SK-N-SH (cell line): ENCODE measurements at regions not wholly inside any gene's neighbourhood (a gene's known extent, or its start where the extent isn't known, plus 50 kb on each side); places are given as distances from the start of the nearest gene placed in this dataset.

Experiments
- CTCF ChIA-PET: fragments of 300-600, 350-600 bp; formaldehyde crosslinking; extraction: SDS; loops from one replicate; lab custom pipeline; 2021; lab: Yijun Ruan, JAX
- POLR2A ChIA-PET: fragments of 350-600 bp; sonication (Branson Sonifier 250); formaldehyde crosslinking; extraction: SDS; loops from one replicate; lab custom pipeline; 2020; ENCODE audit warnings: antibody characterized with exemption, inconsistent platforms; lab: Yijun Ruan, JAX
- DNase-seq: peaks from one replicate; pipeline ENCODE4 v3.0.0; 2012
- H2AFZ ChIP-seq: fragments of 200-600 bp; sonication (generic); 2 replicates; pipeline ENCODE4 v1.8.1; 2016; ENCODE audit warnings: antibody characterized with exemption, mild to moderate bottlenecking, low read depth
- H3F3A ChIP-seq: fragments of 200-600 bp; sonication (generic); replicated peaks from 2 replicates; pipeline ENCODE3; 2016; ENCODE audit warnings: antibody characterized with exemption, mild to moderate bottlenecking; ENCODE audit not compliant: insufficient read depth
- H3K27ac ChIP-seq, 2 experiments: fragments of 200-500 bp in 1 of 2; fragments of 200-600 bp in 1 of 2; sonication (Bioruptor generic) in 1 of 2; sonication (generic), shearing (Covaris generic) in 1 of 2; 2 replicates each; pipeline versions ENCODE4 v1.5.1 to v1.6.1; 2014 to 2016; ENCODE audit warnings: low read depth in 2 of 2, inconsistent platforms in 1 of 2, low read length in 1 of 2, mild to moderate bottlenecking in 1 of 2, mixed read lengths in 1 of 2
- H3K27me3 ChIP-seq: fragments of 200-600 bp; sonication (generic), shearing (Covaris generic); 2 replicates; pipeline ENCODE4 v1.6.1; 2016; ENCODE audit warnings: mixed run types; ENCODE audit not compliant: insufficient read depth
- H3K36me3 ChIP-seq, 2 experiments: fragments of 200-500 bp in 1 of 2; fragments of 200-600 bp in 1 of 2; sonication (Bioruptor generic) in 1 of 2; sonication (generic) in 1 of 2; replicated peaks in 1 of 2; 2 replicates each; pipeline versions ENCODE3 to v1.5.1; 2014 to 2016; ENCODE audit warnings: low read length in 1 of 2, mild to moderate bottlenecking in 1 of 2; ENCODE audit not compliant: insufficient read depth in 2 of 2, control insufficient read depth in 1 of 2
- H3K4me1 ChIP-seq, 2 experiments: fragments of 200-500 bp in 1 of 2; fragments of 200-600 bp in 1 of 2; sonication (Bioruptor generic) in 1 of 2; sonication (generic), shearing (Covaris generic) in 1 of 2; 2 replicates each; pipeline versions ENCODE4 v1.5.1 to v1.6.1; 2014 to 2016; ENCODE audit warnings: low read depth in 1 of 2, low read length in 1 of 2, mixed run types in 1 of 2; ENCODE audit not compliant: insufficient read depth in 2 of 2, control insufficient read depth in 1 of 2
- H3K4me2 ChIP-seq: fragments of 200-600 bp; sonication (generic), shearing (Covaris generic); 2 replicates; pipeline ENCODE4 v1.6.1; 2017; ENCODE audit warnings: mixed run types
- H3K4me3 ChIP-seq, 2 experiments: fragments of 200-500 bp in 1 of 2; fragments of 200-600 bp in 1 of 2; sonication (Bioruptor generic) in 1 of 2; sonication (generic), shearing (Covaris generic) in 1 of 2; 2 replicates each; pipeline versions ENCODE4 v1.5.1 to v1.8.1; 2014 to 2016; ENCODE audit warnings: low read depth in 2 of 2, inconsistent platforms in 1 of 2, low read length in 1 of 2, mild to moderate bottlenecking in 1 of 2, mixed read lengths in 1 of 2, moderate library complexity in 1 of 2
- H3K79me2 ChIP-seq: fragments of 200-600 bp; sonication (generic); 2 replicates; pipeline ENCODE4 v1.8.1; 2017; ENCODE audit warnings: mild to moderate bottlenecking; ENCODE audit not compliant: insufficient read depth
- H3K9ac ChIP-seq: fragments of 200-600 bp; sonication (generic); 2 replicates; pipeline ENCODE4 v1.6.1; 2017; ENCODE audit warnings: mixed run types
- H3K9me2 ChIP-seq: fragments of 200-600 bp; sonication (generic); 2 replicates; pipeline ENCODE4 v1.6.1; 2017; ENCODE audit warnings: mixed run types
- H3K9me3 ChIP-seq: fragments of 200-600 bp; sonication (generic); 2 replicates; pipeline ENCODE4 v1.6.1; 2017; ENCODE audit warnings: mixed run types, mild to moderate bottlenecking, moderate library complexity
- H4K20me1 ChIP-seq: fragments of 200-600 bp; sonication (generic); 2 replicates; pipeline ENCODE4 v1.6.1; 2017; ENCODE audit warnings: mild to moderate bottlenecking, mixed run types; ENCODE audit not compliant: insufficient read depth
- ELF1 ChIP-seq: IDR thresholded peaks from 2 replicates; pipeline ENCODE4 v1.4.0; 2012
- EZH2phosphoT487 ChIP-seq: fragments of 200-600 bp; sonication (generic); IDR thresholded peaks from 2 replicates; pipeline ENCODE4 v1.6.1; 2017; ENCODE audit warnings: low read depth, mixed run types, mild to moderate bottlenecking, antibody characterized with exemption, moderate library complexity, borderline replicate concordance
- GATA2 ChIP-seq: sonication (generic); formaldehyde crosslinking; IDR thresholded peaks from 2 replicates; pipeline ENCODE4 v1.5.0; 2020; ENCODE audit warnings: mild to moderate bottlenecking, missing genetic modification reagents
- MXI1 ChIP-seq: IDR thresholded peaks from 2 replicates; pipeline ENCODE4 v1.6.1; 2012; ENCODE audit warnings: mild to moderate bottlenecking, low read depth, low read length, improper control_type of control experiment
- NFIC ChIP-seq: IDR thresholded peaks from 2 replicates; pipeline ENCODE4 v1.4.0; 2012; ENCODE audit warnings: borderline replicate concordance
- RAD21 ChIP-seq: IDR thresholded peaks from 2 replicates; pipeline ENCODE4 v1.6.1; 2012; ENCODE audit warnings: mild to moderate bottlenecking, low read length
- RCOR1 ChIP-seq: fragments of 150-350 bp; IDR thresholded peaks from 2 replicates; pipeline ENCODE4 v1.6.1; 2017; ENCODE audit warnings: antibody characterized with exemption, low read length
- RFX5 ChIP-seq: IDR thresholded peaks from 2 replicates; pipeline ENCODE4 v1.6.1; 2012; ENCODE audit warnings: mild to moderate bottlenecking, improper control_type of control experiment, low read length
- RXRA ChIP-seq: IDR thresholded peaks from 2 replicates; pipeline ENCODE4 v1.4.0; 2012; ENCODE audit warnings: low read depth, mild to moderate bottlenecking, borderline replicate concordance
- SMC3 ChIP-seq: IDR thresholded peaks from 2 replicates; pipeline ENCODE4 v1.6.1; 2012; ENCODE audit warnings: low read depth, low read length, improper control_type of control experiment
- TAF1 ChIP-seq: IDR thresholded peaks from 2 replicates; pipeline ENCODE4 v1.6.1; 2012; ENCODE audit warnings: low read depth, mild to moderate bottlenecking, low read length, moderate library complexity, borderline replicate concordance
- TCF12 ChIP-seq: IDR thresholded peaks from 2 replicates; pipeline ENCODE4 v1.4.0; 2012
- TEAD4 ChIP-seq: IDR thresholded peaks from 2 replicates; pipeline ENCODE4 v1.4.0; 2012; ENCODE audit warnings: mild to moderate bottlenecking, borderline replicate concordance; ENCODE audit not compliant: insufficient read depth
- USF1 ChIP-seq: IDR thresholded peaks from 2 replicates; pipeline ENCODE4 v1.4.0; 2012; ENCODE audit warnings: low read depth, borderline replicate concordance
- USF2 ChIP-seq: fragments of 150-350 bp; IDR thresholded peaks from 2 replicates; pipeline ENCODE4 v1.6.1; 2017; ENCODE audit warnings: antibody characterized with exemption, low read length, low read depth, borderline replicate concordance
- WGBS: methylation state at CpG from one replicate; pipeline ENCODE4 v1.1.6; 2017; ENCODE audit warnings: low lambda C conversion rate; 5-methylcytosine and 5-hydroxymethylcytosine counted together
- TF ChIP-seq, protein P1 (sequence below): fragments of 150-350 bp; IDR thresholded peaks from 2 replicates; pipeline ENCODE4 v1.6.1; 2016; ENCODE audit warnings: mild to moderate bottlenecking, low read depth, low read length
- TF ChIP-seq, protein P2 (sequence below): IDR thresholded peaks from 2 replicates; pipeline ENCODE4 v1.6.1; 2012; ENCODE audit warnings: mild to moderate bottlenecking, low read depth, low read length, moderate library complexity
- TF ChIP-seq, protein P3 (sequence below): IDR thresholded peaks from 2 replicates; pipeline ENCODE4 v1.4.0; 2012; ENCODE audit warnings: low read depth, borderline replicate concordance

DNA sequence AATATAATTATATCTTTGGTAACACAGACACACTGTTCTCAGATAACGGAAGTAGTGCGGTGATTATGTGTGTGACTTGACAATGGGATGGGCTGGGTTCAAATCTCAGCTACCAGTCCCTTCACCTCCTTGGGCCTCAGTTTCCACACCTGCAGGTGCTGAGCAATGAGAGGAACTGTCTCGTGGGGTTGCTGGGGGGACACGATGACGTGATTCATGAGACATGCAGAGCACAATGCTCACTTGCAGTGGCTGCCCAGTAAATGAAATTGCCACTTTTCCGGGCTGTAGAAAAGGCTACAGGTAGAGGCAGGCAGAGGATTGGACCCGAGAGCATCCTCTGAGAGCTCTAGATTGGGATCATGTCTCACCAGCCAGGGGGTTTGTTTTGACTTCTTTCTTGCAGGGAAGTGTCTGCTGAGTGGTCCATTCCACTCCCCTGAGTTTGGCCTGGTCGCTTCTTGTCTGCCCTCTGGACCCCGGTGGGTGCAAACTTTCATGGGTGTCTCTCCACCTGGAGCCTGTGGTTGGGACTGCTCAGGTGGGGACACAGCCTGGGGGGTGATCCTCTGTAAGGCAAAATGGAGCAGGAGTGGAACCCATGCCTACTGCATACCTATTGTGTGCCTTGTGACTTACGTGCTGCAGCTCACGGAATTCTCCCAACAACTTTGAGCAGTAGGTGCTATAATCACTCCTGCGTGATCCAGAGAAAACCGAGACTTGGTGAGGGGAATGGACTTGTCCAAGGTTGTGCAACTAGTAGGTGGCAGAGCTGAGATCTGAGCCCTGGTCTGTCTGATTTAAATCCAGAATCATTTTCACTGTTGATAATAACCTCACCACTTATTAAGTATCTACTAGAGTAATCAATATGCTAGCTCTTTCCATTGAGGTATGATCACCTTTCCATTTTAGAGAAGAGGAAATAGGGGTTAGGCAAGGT is 147.2 kb downstream of the CEBPB start (continued):
- TF ChIP-seq USF1: no peak

DNA sequence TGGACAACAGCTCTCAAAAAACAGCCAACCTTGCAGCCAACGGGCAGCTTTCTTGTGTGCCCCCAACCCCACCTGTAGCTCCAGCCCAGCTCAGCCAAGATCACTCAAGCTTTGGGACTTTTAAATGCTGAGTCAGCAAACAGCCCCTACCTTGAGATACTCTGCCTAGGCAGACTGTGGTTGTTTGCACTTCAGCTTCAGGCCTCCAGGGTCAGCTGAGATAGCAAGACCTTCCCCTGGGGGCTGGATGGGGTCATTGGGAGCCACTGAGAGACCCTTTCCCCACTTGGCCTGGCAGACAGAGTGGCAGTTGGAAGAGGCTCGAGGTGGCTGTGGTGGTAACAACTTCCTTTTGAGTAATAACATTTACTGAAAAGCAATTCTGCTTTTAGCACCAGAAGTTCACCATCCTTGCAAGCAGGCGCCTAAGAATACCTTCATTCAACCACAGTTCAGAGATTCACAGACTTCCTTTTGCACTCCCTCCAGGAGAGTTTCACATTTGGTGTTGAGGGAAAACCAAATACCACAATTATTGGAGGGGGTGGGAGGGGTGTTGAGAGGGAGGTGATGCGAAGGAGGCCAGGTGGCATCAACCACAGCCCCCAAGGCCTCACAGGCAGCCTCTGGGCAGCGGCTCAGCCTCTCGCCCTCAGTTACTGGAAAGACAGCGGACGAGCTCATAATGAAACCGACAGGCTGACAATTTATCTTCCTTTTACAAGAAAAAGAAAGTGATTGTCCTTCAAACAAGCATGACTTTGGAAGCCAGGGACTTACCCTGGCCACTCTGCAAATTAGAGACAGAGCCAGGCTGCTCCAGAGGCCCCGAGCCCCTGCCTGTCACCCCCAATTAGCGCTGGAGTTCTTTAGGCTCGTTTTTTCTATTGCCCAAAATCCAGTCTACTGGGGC is 148.1 kb downstream of the CEBPB start:
- peak overlapping the region; percentile 60 for H3K4me2 ChIP-seq
- H3K36me3 ChIP-seq: no peaks in the 10 kb centered on the region
- DNase-seq: no peak
- H3K79me2 ChIP-seq: no peaks in the 10 kb centered on the region
- ChIA-PET POLR2A (no interaction called here), CTCF (interaction anchor here (1.5 kb wide), 1 partner anchor 8 kb away, joined by 4 read pairs; no protein-coding TSS in a partner anchor)
- H3K9ac ChIP-seq: no peak overlapping the region
- no peaks in the 10 kb centered on the region for H3K27me3 ChIP-seq
- H3K4me1 ChIP-seq: peaks cover 8 to 22% of the 10 kb centered on the region in 2 experiments; a peak in 3 of 4 replicates
- H4K20me1 ChIP-seq: no peaks in the 10 kb centered on the region
- H3K9me2 ChIP-seq: no peaks in the 10 kb centered on the region
- peak overlapping the region; percentile 43 to 51 for H3K27ac ChIP-seq
- H3K4me3 ChIP-seq: no peak overlapping the region
- H3F3A ChIP-seq: peaks cover 4% of the 10 kb centered on the region
- WGBS: 72% methylated on average over 12 of the region's 12 CpGs
- no peaks in the 10 kb centered on the region for H3K9me3 ChIP-seq
- no peak overlapping the region for H2AFZ ChIP-seq
- TF ChIP-seq RFX5 (no peak), ELF1 (no peak), TEAD4 (no peak), TCF12 (no peak), USF2 (no peak), GATA2 (no peak), RAD21 (no peak), EZH2phosphoT487 (no peak), RCOR1 (no peak), MXI1 (no peak), RXRA (no peak), TAF1 (no peak), SMC3 (no peak), NFIC (no peak)
- TF ChIP-seq, protein P1, sequence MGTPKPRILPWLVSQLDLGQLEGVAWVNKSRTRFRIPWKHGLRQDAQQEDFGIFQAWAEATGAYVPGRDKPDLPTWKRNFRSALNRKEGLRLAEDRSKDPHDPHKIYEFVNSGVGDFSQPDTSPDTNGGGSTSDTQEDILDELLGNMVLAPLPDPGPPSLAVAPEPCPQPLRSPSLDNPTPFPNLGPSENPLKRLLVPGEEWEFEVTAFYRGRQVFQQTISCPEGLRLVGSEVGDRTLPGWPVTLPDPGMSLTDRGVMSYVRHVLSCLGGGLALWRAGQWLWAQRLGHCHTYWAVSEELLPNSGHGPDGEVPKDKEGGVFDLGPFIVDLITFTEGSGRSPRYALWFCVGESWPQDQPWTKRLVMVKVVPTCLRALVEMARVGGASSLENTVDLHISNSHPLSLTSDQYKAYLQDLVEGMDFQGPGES: no peak
- TF ChIP-seq, protein P2, sequence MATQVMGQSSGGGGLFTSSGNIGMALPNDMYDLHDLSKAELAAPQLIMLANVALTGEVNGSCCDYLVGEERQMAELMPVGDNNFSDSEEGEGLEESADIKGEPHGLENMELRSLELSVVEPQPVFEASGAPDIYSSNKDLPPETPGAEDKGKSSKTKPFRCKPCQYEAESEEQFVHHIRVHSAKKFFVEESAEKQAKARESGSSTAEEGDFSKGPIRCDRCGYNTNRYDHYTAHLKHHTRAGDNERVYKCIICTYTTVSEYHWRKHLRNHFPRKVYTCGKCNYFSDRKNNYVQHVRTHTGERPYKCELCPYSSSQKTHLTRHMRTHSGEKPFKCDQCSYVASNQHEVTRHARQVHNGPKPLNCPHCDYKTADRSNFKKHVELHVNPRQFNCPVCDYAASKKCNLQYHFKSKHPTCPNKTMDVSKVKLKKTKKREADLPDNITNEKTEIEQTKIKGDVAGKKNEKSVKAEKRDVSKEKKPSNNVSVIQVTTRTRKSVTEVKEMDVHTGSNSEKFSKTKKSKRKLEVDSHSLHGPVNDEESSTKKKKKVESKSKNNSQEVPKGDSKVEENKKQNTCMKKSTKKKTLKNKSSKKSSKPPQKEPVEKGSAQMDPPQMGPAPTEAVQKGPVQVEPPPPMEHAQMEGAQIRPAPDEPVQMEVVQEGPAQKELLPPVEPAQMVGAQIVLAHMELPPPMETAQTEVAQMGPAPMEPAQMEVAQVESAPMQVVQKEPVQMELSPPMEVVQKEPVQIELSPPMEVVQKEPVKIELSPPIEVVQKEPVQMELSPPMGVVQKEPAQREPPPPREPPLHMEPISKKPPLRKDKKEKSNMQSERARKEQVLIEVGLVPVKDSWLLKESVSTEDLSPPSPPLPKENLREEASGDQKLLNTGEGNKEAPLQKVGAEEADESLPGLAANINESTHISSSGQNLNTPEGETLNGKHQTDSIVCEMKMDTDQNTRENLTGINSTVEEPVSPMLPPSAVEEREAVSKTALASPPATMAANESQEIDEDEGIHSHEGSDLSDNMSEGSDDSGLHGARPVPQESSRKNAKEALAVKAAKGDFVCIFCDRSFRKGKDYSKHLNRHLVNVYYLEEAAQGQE: no peak
- TF ChIP-seq, protein P3, sequence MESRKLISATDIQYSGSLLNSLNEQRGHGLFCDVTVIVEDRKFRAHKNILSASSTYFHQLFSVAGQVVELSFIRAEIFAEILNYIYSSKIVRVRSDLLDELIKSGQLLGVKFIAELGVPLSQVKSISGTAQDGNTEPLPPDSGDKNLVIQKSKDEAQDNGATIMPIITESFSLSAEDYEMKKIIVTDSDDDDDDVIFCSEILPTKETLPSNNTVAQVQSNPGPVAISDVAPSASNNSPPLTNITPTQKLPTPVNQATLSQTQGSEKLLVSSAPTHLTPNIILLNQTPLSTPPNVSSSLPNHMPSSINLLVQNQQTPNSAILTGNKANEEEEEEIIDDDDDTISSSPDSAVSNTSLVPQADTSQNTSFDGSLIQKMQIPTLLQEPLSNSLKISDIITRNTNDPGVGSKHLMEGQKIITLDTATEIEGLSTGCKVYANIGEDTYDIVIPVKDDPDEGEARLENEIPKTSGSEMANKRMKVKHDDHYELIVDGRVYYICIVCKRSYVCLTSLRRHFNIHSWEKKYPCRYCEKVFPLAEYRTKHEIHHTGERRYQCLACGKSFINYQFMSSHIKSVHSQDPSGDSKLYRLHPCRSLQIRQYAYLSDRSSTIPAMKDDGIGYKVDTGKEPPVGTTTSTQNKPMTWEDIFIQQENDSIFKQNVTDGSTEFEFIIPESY: no peak
